Epithelial cell of proximal tubule (primary cell): ENCODE measurements at regions not wholly inside any gene's neighbourhood (a gene's known extent, or its start where the extent isn't known, plus 50 kb on each side); places are given as distances from the start of the nearest gene placed in this dataset.
A peak's percentile ranks its signal among the peaks of the same experiment; 100 is the strongest.

Experiments used
- DNase-seq: peaks from one replicate; pipeline ENCODE4 v3.0.0-alpha.2; 2011; ENCODE audit warnings: low read depth
- H3K4me3 ChIP-seq: 2 replicates; pipeline ENCODE4 v1.5.1; 2011; ENCODE audit warnings: low read depth, mild to moderate bottlenecking, low read length
- CTCF ChIP-seq: conservative IDR thresholded peaks from 2 replicates; pipeline ENCODE4 v1.5.1; 2012; ENCODE audit warnings: low read depth, mild to moderate bottlenecking, low read length

GRCh38 chr7:368651-369475 lies 78.9 kb downstream of the FOXL3 start:
- DNase-seq = no peak
- H3K4me3 ChIP-seq = no peak overlapping the region
- TF ChIP-seq CTCF = no peak

GRCh38 chr7:369476-370258 lies 79.7 kb downstream of the FOXL3 start:
- peak; percentile 5 for TF ChIP-seq CTCF
- H3K4me3 ChIP-seq = no peak overlapping the region
- no peak for DNase-seq

GRCh38 chr7:370259-370625 lies 80.3 kb downstream of the FOXL3 start:
- DNase-seq = no peak
- no peak overlapping the region for H3K4me3 ChIP-seq
- TF ChIP-seq CTCF = no peak

- DNase-seq = no peak
- H3K4me3 ChIP-seq = no peak overlapping the region
- TF ChIP-seq CTCF = no peak
Measured at GRCh38 chr7:370775-371118, 80.8 kb downstream of the FOXL3 start.

- no peak for DNase-seq
- no peak overlapping the region for H3K4me3 ChIP-seq
- no peak for TF ChIP-seq CTCF
Measured at GRCh38 chr7:371119-371778, 81.3 kb downstream of the FOXL3 start.

GRCh38 chr7:371779-372545 lies 82.0 kb downstream of the FOXL3 start:
- no peak for DNase-seq
- no peak overlapping the region for H3K4me3 ChIP-seq
- TF ChIP-seq CTCF = no peak
